ENCODE measurements at regions not wholly inside any gene's neighbourhood (a gene's known extent, or its start where the extent isn't known, plus 50 kb on each side); places are given as distances from the start of the nearest gene placed in this dataset.

GRCh38 chr12:30019366-30020140 lies 235.8 kb upstream of the TMTC1 start:
- TF ChIP-seq, protein P1, sequence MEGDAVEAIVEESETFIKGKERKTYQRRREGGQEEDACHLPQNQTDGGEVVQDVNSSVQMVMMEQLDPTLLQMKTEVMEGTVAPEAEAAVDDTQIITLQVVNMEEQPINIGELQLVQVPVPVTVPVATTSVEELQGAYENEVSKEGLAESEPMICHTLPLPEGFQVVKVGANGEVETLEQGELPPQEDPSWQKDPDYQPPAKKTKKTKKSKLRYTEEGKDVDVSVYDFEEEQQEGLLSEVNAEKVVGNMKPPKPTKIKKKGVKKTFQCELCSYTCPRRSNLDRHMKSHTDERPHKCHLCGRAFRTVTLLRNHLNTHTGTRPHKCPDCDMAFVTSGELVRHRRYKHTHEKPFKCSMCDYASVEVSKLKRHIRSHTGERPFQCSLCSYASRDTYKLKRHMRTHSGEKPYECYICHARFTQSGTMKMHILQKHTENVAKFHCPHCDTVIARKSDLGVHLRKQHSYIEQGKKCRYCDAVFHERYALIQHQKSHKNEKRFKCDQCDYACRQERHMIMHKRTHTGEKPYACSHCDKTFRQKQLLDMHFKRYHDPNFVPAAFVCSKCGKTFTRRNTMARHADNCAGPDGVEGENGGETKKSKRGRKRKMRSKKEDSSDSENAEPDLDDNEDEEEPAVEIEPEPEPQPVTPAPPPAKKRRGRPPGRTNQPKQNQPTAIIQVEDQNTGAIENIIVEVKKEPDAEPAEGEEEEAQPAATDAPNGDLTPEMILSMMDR (optimal IDR thresholded peaks at IDR 0.05 in 1 of 3, IDR thresholded peaks at IDR 0.05 in 1 of 3, conservative IDR thresholded peaks at IDR 0.05 in 1 of 3; ENCODE audit: extremely low read depth in 1 of 3, insufficient read depth in 2 of 3, low read length in 3 of 3): no peak
- TF ChIP-seq EZH2 (IDR thresholded peaks at IDR 0.05; ENCODE audit: low read length): no peak

All from keratinocyte (primary cell).